ENCODE measurements at regions not wholly inside any gene's neighbourhood (a gene's known extent, or its start where the extent isn't known, plus 50 kb on each side); places are given as distances from the start of the nearest gene placed in this dataset.

DNA sequence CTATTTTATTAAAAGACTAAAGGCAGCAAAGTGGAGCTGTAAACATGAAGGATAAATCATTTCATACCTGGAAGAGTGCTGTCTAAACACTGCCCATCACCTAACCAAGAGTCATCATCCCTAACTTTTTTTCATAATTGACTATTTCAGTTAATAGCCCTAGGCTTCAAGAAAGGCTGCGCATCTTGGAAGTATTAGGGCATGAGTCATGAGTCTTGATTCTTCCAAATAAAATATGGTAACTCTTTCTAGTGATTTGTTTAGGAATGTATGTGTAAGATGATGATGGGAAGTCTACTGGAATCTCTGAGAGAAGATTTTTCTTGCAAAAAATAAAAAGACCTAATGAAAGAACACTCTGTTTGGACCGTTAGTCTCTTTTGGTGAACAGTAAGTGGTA lies 207.7 kb upstream of the AHR start:
- TF ChIP-seq, protein P1, sequence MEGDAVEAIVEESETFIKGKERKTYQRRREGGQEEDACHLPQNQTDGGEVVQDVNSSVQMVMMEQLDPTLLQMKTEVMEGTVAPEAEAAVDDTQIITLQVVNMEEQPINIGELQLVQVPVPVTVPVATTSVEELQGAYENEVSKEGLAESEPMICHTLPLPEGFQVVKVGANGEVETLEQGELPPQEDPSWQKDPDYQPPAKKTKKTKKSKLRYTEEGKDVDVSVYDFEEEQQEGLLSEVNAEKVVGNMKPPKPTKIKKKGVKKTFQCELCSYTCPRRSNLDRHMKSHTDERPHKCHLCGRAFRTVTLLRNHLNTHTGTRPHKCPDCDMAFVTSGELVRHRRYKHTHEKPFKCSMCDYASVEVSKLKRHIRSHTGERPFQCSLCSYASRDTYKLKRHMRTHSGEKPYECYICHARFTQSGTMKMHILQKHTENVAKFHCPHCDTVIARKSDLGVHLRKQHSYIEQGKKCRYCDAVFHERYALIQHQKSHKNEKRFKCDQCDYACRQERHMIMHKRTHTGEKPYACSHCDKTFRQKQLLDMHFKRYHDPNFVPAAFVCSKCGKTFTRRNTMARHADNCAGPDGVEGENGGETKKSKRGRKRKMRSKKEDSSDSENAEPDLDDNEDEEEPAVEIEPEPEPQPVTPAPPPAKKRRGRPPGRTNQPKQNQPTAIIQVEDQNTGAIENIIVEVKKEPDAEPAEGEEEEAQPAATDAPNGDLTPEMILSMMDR (IDR thresholded peaks at IDR 0.05) = no peak
- no peak for TF ChIP-seq POLR2A (IDR thresholded peaks at IDR 0.05; ENCODE audit: low read length)
- TF ChIP-seq MYC (IDR thresholded peaks at IDR 0.05; ENCODE audit: borderline replicate concordance, low read length) = no peak
- TF ChIP-seq SMC3 (IDR thresholded peaks at IDR 0.05) = no peak
- no peak for TF ChIP-seq MAFK (IDR thresholded peaks at IDR 0.05; ENCODE audit: partially characterized antibody)
- TF ChIP-seq, protein P2, sequence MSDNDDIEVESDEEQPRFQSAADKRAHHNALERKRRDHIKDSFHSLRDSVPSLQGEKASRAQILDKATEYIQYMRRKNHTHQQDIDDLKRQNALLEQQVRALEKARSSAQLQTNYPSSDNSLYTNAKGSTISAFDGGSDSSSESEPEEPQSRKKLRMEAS (IDR thresholded peaks at IDR 0.05) = no peak
